ENCODE measurements at regions not wholly inside any gene's neighbourhood (a gene's known extent, or its start where the extent isn't known, plus 50 kb on each side); places are given as distances from the start of the nearest gene placed in this dataset.
"Not testable (repeated sequence)": the region's sequence is repeated elsewhere in the genome, so short reads cannot be mapped to it uniquely, and the experiment has no call there.

- TF ChIP-seq ERG (CRISPR knock-in tag; IDR thresholded peaks at IDR 0.05) (no peak), CTCF (IDR thresholded peaks at IDR 0.05) (peak; percentile 63)
- Mint-ChIP-seq H3K27me3 (ENCODE audit: low read depth) (no peaks in the 10 kb centered on the region), H3K4me1 (peaks cover 16% of the 10 kb centered on the region), H3K4me3 (no peak overlapping the region), H3K36me3 (no peaks in the 10 kb centered on the region), H3K9me3 (no peaks in the 10 kb centered on the region), H3K27ac (no peak overlapping the region)
- CTCF ChIA-PET = interaction anchor here (0.6 to 2.5 kb wide), 22 partner anchors 10 to 706 kb away, joined by 3 to 22 read pairs (median 4); partner anchors contain the start of gene EDNRA
- ATAC-seq (peak; percentile 69), DNase-seq (ENCODE audit: low spot score) (no peak)
- POLR2A ChIA-PET = no interaction called here
Measured at GRCh38 chr4:147160908-147161513, 215.3 kb upstream of the TTC29 start.

GRCh38 chr4:147163311-147163710 lies 217.6 kb upstream of the TTC29 start:
- Mint-ChIP-seq H3K27me3 (ENCODE audit: low read depth) (no peaks in the 10 kb centered on the region), H3K4me3 (no peak overlapping the region), H3K9me3 (no peaks in the 10 kb centered on the region), H3K4me1 (peaks cover 13% of the 10 kb centered on the region), H3K27ac (no peak overlapping the region), H3K36me3 (no peaks in the 10 kb centered on the region)
- POLR2A ChIA-PET = no interaction called here
- ATAC-seq (no peak), DNase-seq (ENCODE audit: low spot score) (no peak)
- TF ChIP-seq ZNF317 (CRISPR knock-in tag; IDR thresholded peaks at IDR 0.05; ENCODE audit: borderline replicate concordance, low read depth) = no peak
- CTCF ChIA-PET = interaction anchor here (1.0 kb wide), 1 partner anchor 427 kb away, joined by 3 read pairs; no protein-coding TSS in a partner anchor

- DNase-seq (ENCODE audit: low spot score); H3K27ac Mint-ChIP-seq; ATAC-seq; H3K4me3 Mint-ChIP-seq; H3K27me3 Mint-ChIP-seq (ENCODE audit: low read depth); H3K36me3 Mint-ChIP-seq; CTCF ChIA-PET; H3K4me1 Mint-ChIP-seq; POLR2A ChIA-PET; H3K9me3 Mint-ChIP-seq: not testable (repeated sequence)
Measured at GRCh38 chr4:147168200-147168599, 222.5 kb upstream of the TTC29 start.

GRCh38 chr4:147173322-147173721 lies 227.7 kb upstream of the TTC29 start:
- ChIA-PET POLR2A (no interaction called here), CTCF (no interaction called here)
- DNase-seq (ENCODE audit: low spot score) = no peak
- Mint-ChIP-seq H3K36me3 (no peaks in the 10 kb centered on the region), H3K4me1 (peaks cover 7% of the 10 kb centered on the region), H3K27ac (no peak overlapping the region), H3K4me3 (no peak overlapping the region), H3K27me3 (ENCODE audit: low read depth) (no peaks in the 10 kb centered on the region), H3K9me3 (no peaks in the 10 kb centered on the region)
- TF ChIP-seq ZNF512 (CRISPR knock-in tag; IDR thresholded peaks at IDR 0.05; ENCODE audit: borderline replicate concordance) = no peak
- no peak for TF ChIP-seq ZNF138 (CRISPR knock-in tag; conservative IDR thresholded peaks at IDR 0.05)
- ATAC-seq = no peak

GRCh38 chr4:147173797-147174432 lies 228.3 kb upstream of the TTC29 start:
- DNase-seq (ENCODE audit: low spot score) = no peak
- Mint-ChIP-seq H3K36me3 (no peaks in the 10 kb centered on the region), H3K9me3 (no peaks in the 10 kb centered on the region), H3K27me3 (ENCODE audit: low read depth) (no peaks in the 10 kb centered on the region), H3K4me1 (peaks cover 7% of the 10 kb centered on the region), H3K4me3 (no peak overlapping the region), H3K27ac (no peak overlapping the region)
- ChIA-PET CTCF (no interaction called here), POLR2A (no interaction called here)
- ATAC-seq = no peak
- no peak for TF ChIP-seq NR1H2 (CRISPR knock-in tag; IDR thresholded peaks at IDR 0.05)
- no peak for TF ChIP-seq NR2C2 (CRISPR knock-in tag; IDR thresholded peaks at IDR 0.05)
- TF ChIP-seq ELF4 (CRISPR knock-in tag; IDR thresholded peaks at IDR 0.05; ENCODE audit: low read depth) = no peak
- no peak for TF ChIP-seq ZNF512 (CRISPR knock-in tag; IDR thresholded peaks at IDR 0.05; ENCODE audit: borderline replicate concordance)

Measured in WTC11 (cell line).